GM12872 (cell line): ENCODE measurements at regions not wholly inside any gene's neighbourhood (a gene's known extent, or its start where the extent isn't known, plus 50 kb on each side); places are given as distances from the start of the nearest gene placed in this dataset.

ENCODE experiments used
- TF ChIP-seq, protein P1 (sequence below): IDR thresholded peaks from 3 replicates; pipeline ENCODE4 v1.5.1; 2011; ENCODE audit warnings: low read depth, mild to moderate bottlenecking, low read length, moderate library complexity; ENCODE audit not compliant: insufficient read depth

GRCh38 chr3:115252679-115253078, 105.6 kb upstream of the ZBTB20 start:
- TF ChIP-seq, protein P1, sequence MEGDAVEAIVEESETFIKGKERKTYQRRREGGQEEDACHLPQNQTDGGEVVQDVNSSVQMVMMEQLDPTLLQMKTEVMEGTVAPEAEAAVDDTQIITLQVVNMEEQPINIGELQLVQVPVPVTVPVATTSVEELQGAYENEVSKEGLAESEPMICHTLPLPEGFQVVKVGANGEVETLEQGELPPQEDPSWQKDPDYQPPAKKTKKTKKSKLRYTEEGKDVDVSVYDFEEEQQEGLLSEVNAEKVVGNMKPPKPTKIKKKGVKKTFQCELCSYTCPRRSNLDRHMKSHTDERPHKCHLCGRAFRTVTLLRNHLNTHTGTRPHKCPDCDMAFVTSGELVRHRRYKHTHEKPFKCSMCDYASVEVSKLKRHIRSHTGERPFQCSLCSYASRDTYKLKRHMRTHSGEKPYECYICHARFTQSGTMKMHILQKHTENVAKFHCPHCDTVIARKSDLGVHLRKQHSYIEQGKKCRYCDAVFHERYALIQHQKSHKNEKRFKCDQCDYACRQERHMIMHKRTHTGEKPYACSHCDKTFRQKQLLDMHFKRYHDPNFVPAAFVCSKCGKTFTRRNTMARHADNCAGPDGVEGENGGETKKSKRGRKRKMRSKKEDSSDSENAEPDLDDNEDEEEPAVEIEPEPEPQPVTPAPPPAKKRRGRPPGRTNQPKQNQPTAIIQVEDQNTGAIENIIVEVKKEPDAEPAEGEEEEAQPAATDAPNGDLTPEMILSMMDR = no peak

- TF ChIP-seq, protein P1 = no peak
These were observed 107.6 kb upstream of the ZBTB20 start for GRCh38 chr3:115254492-115255196.

- TF ChIP-seq, protein P1 = no peak
These were observed 108.1 kb upstream of the ZBTB20 start for GRCh38 chr3:115255197-115255585.

- TF ChIP-seq, protein P1 = no peak
These were observed 123.8 kb upstream of the ZBTB20 start for GRCh38 chr3:115270849-115271248.

DNA sequence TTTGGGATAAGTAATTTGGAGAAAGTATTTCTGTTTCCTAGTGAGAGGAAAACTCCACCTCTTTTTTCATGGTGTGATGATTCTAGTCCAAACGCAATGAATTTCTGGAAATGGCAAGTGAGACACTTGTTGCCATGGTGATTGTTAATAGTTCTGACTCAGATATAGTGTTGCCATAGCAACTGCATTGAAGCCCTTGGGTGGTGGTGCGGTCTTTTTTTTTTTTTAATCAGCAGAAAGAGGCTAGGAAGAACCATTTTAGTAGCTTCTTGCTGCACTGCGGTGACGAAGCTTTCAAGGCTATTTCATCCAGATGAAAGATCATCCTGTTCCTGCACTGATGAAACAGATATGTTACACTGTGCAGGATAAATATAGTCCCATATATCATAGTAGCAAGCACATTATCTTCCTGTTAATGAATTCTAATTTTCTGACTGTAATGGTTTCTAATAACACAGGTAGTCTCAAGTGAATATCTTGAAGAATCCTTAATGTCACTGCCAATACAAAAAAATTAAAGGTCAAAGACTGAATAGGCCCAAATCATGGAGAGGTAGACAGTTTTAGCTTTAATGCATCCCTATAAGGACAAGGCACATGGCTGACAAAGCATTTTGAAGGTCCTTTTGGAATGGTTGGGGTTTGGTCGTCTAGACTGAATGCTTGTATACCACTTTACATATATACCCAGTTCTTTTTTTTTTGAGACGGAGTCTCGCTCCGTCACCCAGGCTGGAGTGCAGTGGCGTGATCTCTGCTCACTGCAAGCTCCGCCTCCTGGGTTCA, 125.1 kb upstream of the ZBTB20 start:
- TF ChIP-seq, protein P1 = no peak

GRCh38 chr3:115275896-115276295, 128.8 kb upstream of the ZBTB20 start:
- TF ChIP-seq, protein P1 = no peak

- TF ChIP-seq, protein P1 = no peak
These were observed 132.9 kb upstream of the ZBTB20 start for GRCh38 chr3:115279939-115280338.
